IMR-90 (cell line): ENCODE measurements at regions not wholly inside any gene's neighbourhood (a gene's known extent, or its start where the extent isn't known, plus 50 kb on each side); places are given as distances from the start of the nearest gene placed in this dataset.

ENCODE experiments used
- ATAC-seq: fragments of 200-7000 bp; cut with Tn5 transposase; 2 replicates; pipeline ENCODE4 v1.9.1; 2020; ENCODE audit warnings: low read depth, mild to moderate bottlenecking, moderate library complexity
- BruUV-seq: library from RNA; stranded (reverse); fragments of 400-500 nt; replicated peaks from 2 replicates; lab custom pipeline; 2021; lab: Mats Ljungman, UMichigan
- CTCF ChIA-PET: fragments of 300-600 bp; formaldehyde crosslinking; extraction: SDS; loops from one replicate; lab custom pipeline; 2021; ENCODE audit warnings: antibody characterized with exemption; lab: Yijun Ruan, JAX
- POLR2A ChIA-PET: fragments of 300-600 bp; sonication (Branson Sonifier 250); formaldehyde crosslinking; loops from one replicate; lab custom pipeline; 2022; ENCODE audit warnings: antibody characterized with exemption; ENCODE audit not compliant: unreplicated experiment; lab: Charles Lee
- DNase-seq: peaks from one replicate; pipeline ENCODE4 v3.0.0; 2013
- H2AFZ ChIP-seq: replicated peaks from 2 replicates; pipeline ENCODE3; 2013; ENCODE audit warnings: low read length, mild to moderate bottlenecking; ENCODE audit not compliant: poor library complexity
- H2AK5ac ChIP-seq: 2 replicates; pipeline ENCODE4 v1.6.1; 2013; ENCODE audit warnings: low read depth, low read length, inconsistent platforms
- H2AK9ac ChIP-seq: replicated peaks from 2 replicates; pipeline ENCODE3; 2013; ENCODE audit warnings: mild to moderate bottlenecking, low read depth, low read length, moderate library complexity; ENCODE audit not compliant: poor library complexity
- H2BK120ac ChIP-seq: 2 replicates; pipeline ENCODE4 v1.6.1; 2013; ENCODE audit warnings: low read depth, low read length, inconsistent platforms
- H2BK15ac ChIP-seq: 3 replicates; pipeline ENCODE4 v1.6.1; 2013; ENCODE audit warnings: low read depth, low read length, inconsistent platforms
- H2BK20ac ChIP-seq: 2 replicates; pipeline ENCODE4 v1.6.1; 2013; ENCODE audit warnings: low read depth, mild to moderate bottlenecking, inconsistent platforms, low read length, moderate library complexity
- H2BK5ac ChIP-seq: 2 replicates; pipeline ENCODE4 v1.6.1; 2013; ENCODE audit warnings: mild to moderate bottlenecking, low read depth, low read length, inconsistent platforms; ENCODE audit not compliant: poor library complexity, severe bottlenecking
- H3K14ac ChIP-seq: replicated peaks from 2 replicates; pipeline ENCODE4 v1.6.1; 2013; ENCODE audit warnings: low read depth, low read length, inconsistent platforms
- H3K18ac ChIP-seq: 2 replicates; pipeline ENCODE4 v1.6.1; 2013; ENCODE audit warnings: low read depth, low read length, control low read depth
- H3K23ac ChIP-seq: 2 replicates; pipeline ENCODE4 v1.6.1; 2013; ENCODE audit warnings: low read depth, low read length, inconsistent platforms
- H3K27ac ChIP-seq: 2 replicates; pipeline ENCODE4 v1.5.1; 2013; ENCODE audit warnings: mild to moderate bottlenecking, control low read depth, low read length; ENCODE audit not compliant: insufficient read depth
- H3K27me3 ChIP-seq: 2 replicates; pipeline ENCODE4 v1.6.1; 2013; ENCODE audit warnings: low read length; ENCODE audit not compliant: control insufficient read depth, insufficient read depth
- H3K36me3 ChIP-seq: 2 replicates; pipeline ENCODE4 v1.6.1; 2013; ENCODE audit warnings: low read length, mixed read lengths; ENCODE audit not compliant: control insufficient read depth, insufficient read depth
- H3K4ac ChIP-seq: 2 replicates; pipeline ENCODE4 v1.6.1; 2013; ENCODE audit warnings: low read depth, low read length, inconsistent platforms
- H3K4me1 ChIP-seq: 2 replicates; pipeline ENCODE4 v1.6.1; 2013; ENCODE audit warnings: low read length, mixed read lengths; ENCODE audit not compliant: control insufficient read depth, insufficient read depth
- H3K4me2 ChIP-seq: 2 replicates; pipeline ENCODE4 v1.6.1; 2013; ENCODE audit warnings: low read depth, mild to moderate bottlenecking, control low read depth, low read length, moderate library complexity
- H3K4me3 ChIP-seq: 2 replicates; pipeline ENCODE4 v1.5.1; 2013; ENCODE audit warnings: low read depth, mild to moderate bottlenecking, control low read depth, low read length, moderate library complexity; ENCODE audit not compliant: insufficient read depth
- H3K56ac ChIP-seq: 2 replicates; pipeline ENCODE4 v1.6.1; 2013; ENCODE audit warnings: low read length, inconsistent platforms; ENCODE audit not compliant: insufficient read depth; ENCODE audit errors: extremely low read depth
- H3K79me1 ChIP-seq, 2 experiments: 2 replicates each; pipeline ENCODE4 v1.6.1; 2013; ENCODE audit warnings: low read length in 2 of 2, inconsistent platforms in 1 of 2, low read depth in 1 of 2
- H3K9ac ChIP-seq: 2 replicates; pipeline ENCODE4 v1.6.1; 2013; ENCODE audit warnings: low read depth, low read length, control low read depth
- H3K9me1 ChIP-seq: 2 replicates; pipeline ENCODE4 v1.6.1; 2013; ENCODE audit warnings: low read length, inconsistent platforms; ENCODE audit not compliant: insufficient read depth
- H3K9me3 ChIP-seq: 2 replicates; pipeline ENCODE4 v1.6.1; 2013; ENCODE audit warnings: low read length; ENCODE audit not compliant: control insufficient read depth, insufficient read depth
- H4K20me1 ChIP-seq: 2 replicates; pipeline ENCODE4 v1.6.1; 2013; ENCODE audit warnings: low read length, inconsistent platforms; ENCODE audit not compliant: insufficient read depth
- H4K5ac ChIP-seq: 2 replicates; pipeline ENCODE4 v1.6.1; 2013; ENCODE audit warnings: mild to moderate bottlenecking, low read depth, low read length, control low read depth
- H4K8ac ChIP-seq, 2 experiments: 2 replicates each; pipeline ENCODE4 v1.6.1; 2013; ENCODE audit warnings: low read depth in 2 of 2, low read length in 2 of 2, control low read depth in 1 of 2, inconsistent platforms in 1 of 2
- H4K91ac ChIP-seq: 2 replicates; pipeline ENCODE4 v1.6.1; 2013; ENCODE audit warnings: low read depth, low read length, inconsistent platforms; ENCODE audit not compliant: insufficient read depth
- BHLHE40 ChIP-seq: fragments of 150-350 bp; IDR thresholded peaks from 2 replicates; pipeline ENCODE4 v1.6.1; 2016; ENCODE audit warnings: mild to moderate bottlenecking, low read depth, low read length
- CEBPB ChIP-seq: IDR thresholded peaks from 2 replicates; pipeline ENCODE4 v1.6.1; 2012; ENCODE audit warnings: low read depth, low read length, improper control_type of control experiment
- CHD1 ChIP-seq: IDR thresholded peaks from 2 replicates; pipeline ENCODE4 v1.6.1; 2012; ENCODE audit warnings: low read depth, low read length, improper control_type of control experiment
- FOS ChIP-seq: fragments of 150-350 bp; IDR thresholded peaks from 2 replicates; pipeline ENCODE4 v1.6.1; 2016; ENCODE audit warnings: low read depth, low read length
- MAFK ChIP-seq: IDR thresholded peaks from 2 replicates; pipeline ENCODE4 v1.6.1; 2012; ENCODE audit warnings: low read depth, low read length, improper control_type of control experiment
- MAZ ChIP-seq: IDR thresholded peaks from 2 replicates; pipeline ENCODE4 v1.6.1; 2012; ENCODE audit warnings: low read depth, mild to moderate bottlenecking, low read length, improper control_type of control experiment, moderate library complexity, borderline replicate concordance
- MXI1 ChIP-seq: IDR thresholded peaks from 2 replicates; pipeline ENCODE4 v1.6.1; 2012; ENCODE audit warnings: low read depth, mild to moderate bottlenecking, low read length, moderate library complexity, borderline replicate concordance
- NFE2L2 ChIP-seq: fragments of 150-350 bp; IDR thresholded peaks from 2 replicates; pipeline ENCODE4 v1.6.1; 2016; ENCODE audit warnings: low read depth, mild to moderate bottlenecking, low read length
- POLR2A ChIP-seq: IDR thresholded peaks from 2 replicates; pipeline ENCODE4 v1.6.1; 2012; ENCODE audit warnings: mild to moderate bottlenecking, low read depth, low read length
- RAD21 ChIP-seq: IDR thresholded peaks from 2 replicates; pipeline ENCODE4 v1.6.1; 2012; ENCODE audit warnings: low read length, improper control_type of control experiment
- RCOR1 ChIP-seq: IDR thresholded peaks from 2 replicates; pipeline ENCODE4 v1.6.1; 2012; ENCODE audit warnings: mild to moderate bottlenecking, low read length, improper control_type of control experiment; ENCODE audit not compliant: insufficient replicate concordance
- RFX5 ChIP-seq: IDR thresholded peaks from 2 replicates; pipeline ENCODE4 v1.8.0; 2012; ENCODE audit warnings: low read depth, mild to moderate bottlenecking, low read length, moderate library complexity
- SMC3 ChIP-seq: fragments of 150-350 bp; IDR thresholded peaks from 2 replicates; pipeline ENCODE4 v1.6.1; 2016; ENCODE audit warnings: low read depth, mild to moderate bottlenecking, antibody characterized with exemption, low read length, moderate library complexity
- WGBS, 2 experiments: methylation state at CpG; one replicate each; pipeline versions ENCODE4 v1.1.5 to v1.1.7; 2013; ENCODE audit warnings: missing lambda C conversion rate in 2 of 2; ENCODE audit not compliant: insufficient read length in 1 of 2; ENCODE audit errors: extremely low coverage in 2 of 2; 5-methylcytosine and 5-hydroxymethylcytosine counted together
- dilution Hi-C: fragments of 300-500 bp; cut with HindIII; formaldehyde crosslinking; loops from one replicate; pipeline ENCODE4 v1.14.3; 2018; ENCODE audit warnings: low sequenced_read_pairs; ENCODE audit not compliant: unreplicated experiment
- in situ Hi-C: fragments of 300-500 bp; cut with MboI; formaldehyde crosslinking; loops from 3 replicates; pipeline ENCODE4 v1.14.3; 2019; ENCODE audit warnings: low sequenced_read_pairs, inconsistent platforms, mixed read lengths
- intact Hi-C: fragments of 100-400 bp; cut with micrococcal nuclease; formaldehyde crosslinking; loops from 2 replicates; pipeline ENCODE4 v1.10.0; 2022
- TF ChIP-seq, protein P1 (sequence below): fragments of 150-350 bp; IDR thresholded peaks from 2 replicates; pipeline ENCODE4 v1.6.1; 2016; ENCODE audit warnings: low read depth, mild to moderate bottlenecking, low read length, moderate library complexity, borderline replicate concordance
- TF ChIP-seq, protein P2 (sequence below): fragments of 150-350 bp; IDR thresholded peaks from 2 replicates; pipeline ENCODE4 v1.6.1; 2017; ENCODE audit warnings: mild to moderate bottlenecking, antibody characterized with exemption, low read length, low read depth
- TF ChIP-seq, protein P3 (sequence below): conservative IDR thresholded peaks from 2 replicates; pipeline ENCODE4 v1.5.1; 2012; ENCODE audit warnings: mild to moderate bottlenecking, low read depth, low read length, improper control_type of control experiment

DNA sequence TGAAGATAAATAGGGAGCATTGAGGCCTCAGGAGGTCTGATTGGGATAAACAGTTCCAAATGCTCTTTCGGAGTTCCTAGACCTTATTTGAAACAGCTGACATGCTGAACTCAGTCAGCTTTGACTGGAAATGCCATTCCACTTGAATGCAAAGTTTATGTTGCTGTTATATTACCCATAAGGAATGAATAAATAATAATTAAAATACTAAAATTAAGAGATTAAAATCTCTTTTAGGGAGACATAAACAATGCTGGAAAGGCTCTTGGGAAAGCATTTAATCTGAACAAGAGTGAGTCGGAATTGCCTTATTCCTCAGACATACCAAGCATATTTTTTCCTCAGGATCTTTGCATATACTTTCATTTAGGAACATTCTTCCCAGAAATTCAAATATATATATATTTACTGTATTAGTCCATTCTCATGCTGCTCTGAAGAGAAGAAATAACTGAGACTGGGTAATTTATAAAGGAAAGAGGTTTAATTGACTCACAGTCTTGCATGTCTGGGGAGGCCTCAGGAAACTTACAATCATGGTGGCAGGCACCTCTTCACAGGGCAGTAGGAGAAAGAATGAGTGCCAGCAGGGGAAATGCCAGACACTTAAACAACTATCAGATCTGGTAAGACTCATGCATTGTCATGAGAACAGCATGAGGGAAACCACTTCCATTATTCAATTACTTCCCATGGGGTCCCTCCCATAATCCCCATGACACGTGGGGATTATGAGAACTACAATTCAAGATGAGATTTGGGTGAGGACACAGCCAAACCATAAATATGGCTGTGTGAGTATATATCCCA lies 318.2 kb upstream of the PLXNA2 start:
- Histone ChIP-seq H2BK120ac (no peak overlapping the region), H3K23ac (no peak overlapping the region), H3K79me1 (no peaks in the 10 kb centered on the region), H2AFZ (no peak overlapping the region), H3K4ac (no peak overlapping the region), H2AK9ac (no peak overlapping the region), H3K36me3 (no peaks in the 10 kb centered on the region), H3K4me1 (no peaks in the 10 kb centered on the region), H3K4me2 (no peak overlapping the region), H3K56ac (no peak overlapping the region), H3K9me1 (no peaks in the 10 kb centered on the region), H2AK5ac (no peak overlapping the region), H3K18ac (no peak overlapping the region), H4K8ac (no peak overlapping the region), H3K9ac (no peak overlapping the region), H3K27me3 (no peaks in the 10 kb centered on the region), H2BK15ac (no peak overlapping the region), H2BK20ac (no peak overlapping the region), H4K91ac (no peak overlapping the region), H3K14ac (no peak overlapping the region), H3K4me3 (no peak overlapping the region), H2BK5ac (no peak overlapping the region), H4K20me1 (no peaks in the 10 kb centered on the region), H4K5ac (no peak overlapping the region), H3K9me3 (0 out of 2 replicates have a peak, but pooled peaks cover 2% of the 10 kb centered on the region), H3K27ac (no peak overlapping the region)
- DNase-seq: no peak
- dilution Hi-C loops: no loop called here
- CTCF ChIA-PET: no interaction called here
- TF ChIP-seq RAD21 (no peak), SMC3 (no peak), RCOR1 (no peak), POLR2A (no peak), CEBPB (no peak), MXI1 (no peak), NFE2L2 (no peak), BHLHE40 (no peak), FOS (no peak), MAFK (no peak), RFX5 (no peak), CHD1 (no peak), MAZ (no peak)
- TF ChIP-seq, protein P1, sequence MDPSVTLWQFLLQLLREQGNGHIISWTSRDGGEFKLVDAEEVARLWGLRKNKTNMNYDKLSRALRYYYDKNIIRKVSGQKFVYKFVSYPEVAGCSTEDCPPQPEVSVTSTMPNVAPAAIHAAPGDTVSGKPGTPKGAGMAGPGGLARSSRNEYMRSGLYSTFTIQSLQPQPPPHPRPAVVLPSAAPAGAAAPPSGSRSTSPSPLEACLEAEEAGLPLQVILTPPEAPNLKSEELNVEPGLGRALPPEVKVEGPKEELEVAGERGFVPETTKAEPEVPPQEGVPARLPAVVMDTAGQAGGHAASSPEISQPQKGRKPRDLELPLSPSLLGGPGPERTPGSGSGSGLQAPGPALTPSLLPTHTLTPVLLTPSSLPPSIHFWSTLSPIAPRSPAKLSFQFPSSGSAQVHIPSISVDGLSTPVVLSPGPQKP: no peak
- TF ChIP-seq, protein P2, sequence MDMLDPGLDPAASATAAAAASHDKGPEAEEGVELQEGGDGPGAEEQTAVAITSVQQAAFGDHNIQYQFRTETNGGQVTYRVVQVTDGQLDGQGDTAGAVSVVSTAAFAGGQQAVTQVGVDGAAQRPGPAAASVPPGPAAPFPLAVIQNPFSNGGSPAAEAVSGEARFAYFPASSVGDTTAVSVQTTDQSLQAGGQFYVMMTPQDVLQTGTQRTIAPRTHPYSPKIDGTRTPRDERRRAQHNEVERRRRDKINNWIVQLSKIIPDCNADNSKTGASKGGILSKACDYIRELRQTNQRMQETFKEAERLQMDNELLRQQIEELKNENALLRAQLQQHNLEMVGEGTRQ: no peak
- TF ChIP-seq, protein P3, sequence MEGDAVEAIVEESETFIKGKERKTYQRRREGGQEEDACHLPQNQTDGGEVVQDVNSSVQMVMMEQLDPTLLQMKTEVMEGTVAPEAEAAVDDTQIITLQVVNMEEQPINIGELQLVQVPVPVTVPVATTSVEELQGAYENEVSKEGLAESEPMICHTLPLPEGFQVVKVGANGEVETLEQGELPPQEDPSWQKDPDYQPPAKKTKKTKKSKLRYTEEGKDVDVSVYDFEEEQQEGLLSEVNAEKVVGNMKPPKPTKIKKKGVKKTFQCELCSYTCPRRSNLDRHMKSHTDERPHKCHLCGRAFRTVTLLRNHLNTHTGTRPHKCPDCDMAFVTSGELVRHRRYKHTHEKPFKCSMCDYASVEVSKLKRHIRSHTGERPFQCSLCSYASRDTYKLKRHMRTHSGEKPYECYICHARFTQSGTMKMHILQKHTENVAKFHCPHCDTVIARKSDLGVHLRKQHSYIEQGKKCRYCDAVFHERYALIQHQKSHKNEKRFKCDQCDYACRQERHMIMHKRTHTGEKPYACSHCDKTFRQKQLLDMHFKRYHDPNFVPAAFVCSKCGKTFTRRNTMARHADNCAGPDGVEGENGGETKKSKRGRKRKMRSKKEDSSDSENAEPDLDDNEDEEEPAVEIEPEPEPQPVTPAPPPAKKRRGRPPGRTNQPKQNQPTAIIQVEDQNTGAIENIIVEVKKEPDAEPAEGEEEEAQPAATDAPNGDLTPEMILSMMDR: no peak
- POLR2A ChIA-PET: no interaction called here
- in situ Hi-C loops: no loop called here
- BruUV-seq: no TSS peak
- no CpG with 5 or more reads among the region's 3 CpGs for WGBS, 2 experiments
- intact Hi-C loops: no loop called here
- ATAC-seq: no peak
